K562 (cell line): ENCODE measurements at regions not wholly inside any gene's neighbourhood (a gene's known extent, or its start where the extent isn't known, plus 50 kb on each side); places are given as distances from the start of the nearest gene placed in this dataset.

Experiments used
- CBX1 ChIP-seq: sonication (generic); IDR thresholded peaks from 2 replicates; pipeline ENCODE4 v1.6.1; 2016; ENCODE audit warnings: antibody characterized with exemption, low read depth, mild to moderate bottlenecking
- CTCF ChIP-seq, 3 experiments: IDR thresholded peaks in 2 of 3; conservative IDR thresholded peaks in 1 of 3; 2 replicates each; pipeline ENCODE4 v1.5.1; 2011 to 2012; ENCODE audit warnings: low read length in 3 of 3, mild to moderate bottlenecking in 3 of 3, control low read depth in 2 of 3, improper control_type of control experiment in 1 of 3, inconsistent platforms in 1 of 3, low read depth in 1 of 3, mixed read lengths in 1 of 3, moderate library complexity in 1 of 3; ENCODE audit not compliant: insufficient read depth in 2 of 3
- EP300 ChIP-seq: IDR thresholded peaks from 2 replicates; pipeline ENCODE4 v1.6.1; 2012; ENCODE audit warnings: low read length, improper control_type of control experiment
- ETV6 ChIP-seq, 3 experiments: fragments of 150-350 bp in 1 of 3; sonication (generic) in 1 of 3; formaldehyde crosslinking in 1 of 3; IDR thresholded peaks; 2 replicates each; pipeline versions ENCODE4 v1.6.1 to v1.8.0; 2014 to 2022; ENCODE audit warnings: borderline replicate concordance in 2 of 3, low read depth in 2 of 3, antibody characterized with exemption in 1 of 3, low read length in 1 of 3, mild to moderate bottlenecking in 1 of 3, missing genetic modification reagents in 1 of 3
- HNRNPH1 ChIP-seq: fragments of 200-400 bp; formaldehyde crosslinking; optimal IDR thresholded peaks from 2 replicates; pipeline ENCODE3; 2017; ENCODE audit warnings: low read depth, mild to moderate bottlenecking, low read length, moderate library complexity
- MAFK ChIP-seq: IDR thresholded peaks from 2 replicates; pipeline ENCODE4 v1.6.1; 2011; ENCODE audit warnings: low read length, improper control_type of control experiment
- REST ChIP-seq, 2 experiments: fragments of 450-650 bp; formaldehyde crosslinking in 1 of 2; IDR thresholded peaks; 2 replicates each; pipeline versions ENCODE4 v1.4.0 to v1.6.1; 2014 to 2020; ENCODE audit warnings: mild to moderate bottlenecking in 2 of 2, borderline replicate concordance in 1 of 2, low read depth in 1 of 2
- SAP30 ChIP-seq: fragments of 200-600 bp; sonication (generic); IDR thresholded peaks from 2 replicates; pipeline ENCODE4 v1.6.1; 2012; ENCODE audit warnings: borderline replicate concordance, low read depth, mild to moderate bottlenecking, moderate library complexity, low read length, control low read depth, inconsistent platforms; ENCODE audit not compliant: insufficient read depth, poor library complexity, severe bottlenecking
- SP1 ChIP-seq: sonication (generic); formaldehyde crosslinking; IDR thresholded peaks from 2 replicates; pipeline ENCODE4 v1.8.1; 2022; ENCODE audit warnings: mild to moderate bottlenecking, missing genetic modification reagents
- SRSF9 ChIP-seq: fragments of 200-400 bp; formaldehyde crosslinking; IDR thresholded peaks from 2 replicates; pipeline ENCODE4 v1.6.1; 2017; ENCODE audit warnings: low read depth, low read length, borderline replicate concordance
- STAT5B ChIP-seq: fragments of 250-450 bp; sonication (Bioruptor Pico); IDR thresholded peaks from 2 replicates; pipeline ENCODE4 v1.8.0; 2021; ENCODE audit warnings: mild to moderate bottlenecking, inconsistent platforms
- USF1 ChIP-seq: sonication (generic); formaldehyde crosslinking; IDR thresholded peaks from 2 replicates; pipeline ENCODE4 v1.9.0; 2022; ENCODE audit warnings: mild to moderate bottlenecking, missing genetic modification reagents
- ZNF316 ChIP-seq: fragments of 450-650 bp; IDR thresholded peaks from 2 replicates; pipeline ENCODE4 v1.6.1; 2016

GRCh38 chr6:44731485-44732095, 344.1 kb downstream of the CDC5L start:
- TF ChIP-seq STAT5B (no peak), EP300 (no peak), USF1 (CRISPR knock-in tag) (no peak), ZNF316 (no peak), SRSF9 (no peak), REST (IDR thresholded peaks at IDR 0.05; ENCODE audit: borderline replicate concordance) (no peak), REST (CRISPR knock-in tag; IDR thresholded peaks at IDR 0.05; ENCODE audit: low read depth) (no peak), ETV6 (IDR thresholded peaks at IDR 0.05; ENCODE audit: borderline replicate concordance in 1 of 2, low read depth in 2 of 2, low read length in 1 of 2) (no peak), ETV6 (CRISPR knock-in tag; IDR thresholded peaks at IDR 0.05; ENCODE audit: borderline replicate concordance) (no peak), CBX1 (no peak), CTCF (IDR thresholded peaks at IDR 0.05 in 2 of 3, conservative IDR thresholded peaks at IDR 0.05 in 1 of 3; ENCODE audit: insufficient read depth in 2 of 3, low read depth in 1 of 3, low read length in 3 of 3) (no peak), HNRNPH1 (no peak), MAFK (no peak), SAP30 (no peak), SP1 (CRISPR knock-in tag) (no peak)
